HFFc6 (cell line): ENCODE measurements at regions not wholly inside any gene's neighbourhood (a gene's known extent, or its start where the extent isn't known, plus 50 kb on each side); places are given as distances from the start of the nearest gene placed in this dataset.

Experiments used
- DNase-seq: peaks from one replicate; pipeline ENCODE4 v3.0.0-alpha.2; 2018
- H3K27ac Mint-ChIP-seq: 2 replicates; pipeline ENCODE4 v1.8.0; 2020; ENCODE audit warnings: mild to moderate bottlenecking, mixed read lengths
- H3K27me3 Mint-ChIP-seq: 2 replicates; pipeline ENCODE4 v1.8.0; 2021; ENCODE audit warnings: mild to moderate bottlenecking, moderate library complexity, mixed read lengths; ENCODE audit not compliant: insufficient read depth
- H3K36me3 Mint-ChIP-seq: 2 replicates; pipeline ENCODE4 v1.8.0; 2021; ENCODE audit warnings: low read depth, mixed read lengths
- H3K4me1 Mint-ChIP-seq: 2 replicates; pipeline ENCODE4 v1.8.0; 2020; ENCODE audit warnings: low read depth, mixed read lengths
- H3K4me3 Mint-ChIP-seq: 2 replicates; pipeline ENCODE4 v1.8.0; 2020; ENCODE audit warnings: mild to moderate bottlenecking, moderate library complexity, mixed read lengths
- H3K9me3 Mint-ChIP-seq: 2 replicates; pipeline ENCODE4 v1.8.0; 2020; ENCODE audit warnings: mild to moderate bottlenecking, mixed read lengths
- CTCF ChIP-seq: fragments of 200-600 bp; sonication (generic); IDR thresholded peaks from 2 replicates; pipeline ENCODE4 v1.5.0; 2021; ENCODE audit warnings: antibody characterized with exemption, mild to moderate bottlenecking

GRCh38 chrX:150150780-150151125 lies 212.4 kb upstream of the MAMLD1 start:
- no peaks in the 10 kb centered on the region for H3K36me3 Mint-ChIP-seq
- no peaks in the 10 kb centered on the region; the same call in 1 of the 2 replicates for H3K27me3 Mint-ChIP-seq
- no peak overlapping the region for H3K27ac Mint-ChIP-seq
- H3K4me3 Mint-ChIP-seq: no peak overlapping the region
- peaks cover 18% of the 10 kb centered on the region for H3K4me1 Mint-ChIP-seq
- TF ChIP-seq CTCF: no peak
- DNase-seq: no peak
- no peaks in the 10 kb centered on the region for H3K9me3 Mint-ChIP-seq

- TF ChIP-seq CTCF: no peak
- H3K4me3 Mint-ChIP-seq: no peak overlapping the region
- no peak for DNase-seq
- no peak overlapping the region for H3K27ac Mint-ChIP-seq
- no peaks in the 10 kb centered on the region; the same call in 1 of the 2 replicates for H3K27me3 Mint-ChIP-seq
- H3K36me3 Mint-ChIP-seq: no peaks in the 10 kb centered on the region
- no peaks in the 10 kb centered on the region for H3K9me3 Mint-ChIP-seq
- peaks cover 22% of the 10 kb centered on the region for H3K4me1 Mint-ChIP-seq
Observed at GRCh38 chrX:150152036-150152435, 211.1 kb upstream of the MAMLD1 start.

- DNase-seq: no peak
- Mint-ChIP-seq H3K4me3 (no peak overlapping the region), H3K27me3 (no peaks in the 10 kb centered on the region; the same call in 1 of the 2 replicates), H3K27ac (no peak overlapping the region), H3K36me3 (no peaks in the 10 kb centered on the region), H3K4me1 (peaks cover 22% of the 10 kb centered on the region), H3K9me3 (no peaks in the 10 kb centered on the region)
- no peak for TF ChIP-seq CTCF
Observed at GRCh38 chrX:150152546-150152945, 210.6 kb upstream of the MAMLD1 start.

DNA sequence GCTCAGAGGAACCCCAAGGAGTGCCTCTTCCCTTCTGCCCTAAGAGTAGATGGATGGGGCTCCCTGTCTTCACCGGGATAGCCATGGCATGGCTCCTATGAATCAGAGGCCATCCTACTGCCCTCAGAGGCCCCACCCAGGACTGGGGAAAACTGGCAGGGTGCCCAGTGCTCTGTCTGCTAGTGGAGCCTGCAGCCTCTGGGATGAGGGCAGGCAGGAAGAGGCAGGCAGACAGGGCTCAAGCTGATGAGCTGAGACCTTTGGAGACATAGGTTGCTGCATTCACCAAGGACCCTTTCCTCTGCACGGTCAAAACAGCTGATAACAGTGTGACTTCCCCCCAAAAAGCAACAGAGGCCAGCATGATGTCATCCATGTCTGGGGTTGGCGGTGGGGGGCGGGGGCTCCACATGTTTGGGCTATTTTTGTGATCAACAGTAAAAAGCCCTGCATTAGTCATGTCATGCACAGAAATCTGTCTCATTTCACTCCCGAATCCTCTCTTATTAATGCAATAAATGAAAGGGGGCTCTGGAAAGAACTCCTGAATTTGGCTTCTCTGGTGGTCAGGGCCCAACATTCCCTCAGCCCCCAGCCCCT lies 207.6 kb upstream of the MAMLD1 start:
- DNase-seq: peak; percentile 67
- Mint-ChIP-seq H3K36me3 (no peaks in the 10 kb centered on the region), H3K27ac (no peak overlapping the region), H3K4me1 (peaks cover 15% of the 10 kb centered on the region), H3K27me3 (no peaks in the 10 kb centered on the region; the same call in 1 of the 2 replicates), H3K4me3 (peak overlapping the region; percentile 51; the same call in 1 of the 2 replicates), H3K9me3 (no peaks in the 10 kb centered on the region)
- no peak for TF ChIP-seq CTCF

- no peak for DNase-seq
- H3K4me1 Mint-ChIP-seq: peaks cover 23% of the 10 kb centered on the region
- H3K9me3 Mint-ChIP-seq: no peaks in the 10 kb centered on the region
- no peaks in the 10 kb centered on the region for H3K36me3 Mint-ChIP-seq
- no peak for TF ChIP-seq CTCF
- H3K27me3 Mint-ChIP-seq: no peaks in the 10 kb centered on the region; the same call in 1 of the 2 replicates
- H3K27ac Mint-ChIP-seq: no peak overlapping the region
- H3K4me3 Mint-ChIP-seq: no peak overlapping the region
Observed at GRCh38 chrX:150156615-150157014, 206.5 kb upstream of the MAMLD1 start.

GRCh38 chrX:150157291-150157690 lies 205.8 kb upstream of the MAMLD1 start:
- Mint-ChIP-seq H3K9me3 (no peaks in the 10 kb centered on the region), H3K36me3 (no peaks in the 10 kb centered on the region), H3K27me3 (no peaks in the 10 kb centered on the region), H3K4me1 (peaks cover 29% of the 10 kb centered on the region), H3K4me3 (no peak overlapping the region), H3K27ac (no peak overlapping the region)
- DNase-seq: no peak
- no peak for TF ChIP-seq CTCF
